HTERT RPE-1 (cell line): ENCODE measurements at regions not wholly inside any gene's neighbourhood (a gene's known extent, or its start where the extent isn't known, plus 50 kb on each side); places are given as distances from the start of the nearest gene placed in this dataset.

Experiments used
- in situ Hi-C: fragments of 300-500 bp; cut with MboI; formaldehyde crosslinking; loops from 4 replicates; pipeline ENCODE4 v1.14.3; 2020; ENCODE audit warnings: low sequenced_read_pairs

- in situ Hi-C loops, result no loop called here
These were observed 163.3 kb upstream of the IL12A start for GRCh38 chr3:159825216-159825854.

- in situ Hi-C loops, result no loop called here
These were observed 160.1 kb upstream of the IL12A start for GRCh38 chr3:159828542-159828943.

GRCh38 chr3:159829056-159829455 lies 159.6 kb upstream of the IL12A start:
- in situ Hi-C loops, result no loop called here

GRCh38 chr3:159829539-159830227 lies 159.0 kb upstream of the IL12A start:
- in situ Hi-C loops, result no loop called here

GRCh38 chr3:159830523-159831154 lies 158.0 kb upstream of the IL12A start:
- in situ Hi-C loops, result no loop called here

- in situ Hi-C loops, result no loop called here
These were observed 157.2 kb upstream of the IL12A start for GRCh38 chr3:159831466-159831865.

GRCh38 chr3:159832024-159832423 lies 156.6 kb upstream of the IL12A start:
- in situ Hi-C loops, result no loop called here

- in situ Hi-C loops, result no loop called here
These were observed 153.5 kb upstream of the IL12A start for GRCh38 chr3:159835126-159835525.

- in situ Hi-C loops, result no loop called here
These were observed 150.9 kb upstream of the IL12A start for GRCh38 chr3:159837725-159838124.

GRCh38 chr3:159838938-159839337 lies 149.7 kb upstream of the IL12A start:
- in situ Hi-C loops, result no loop called here

- in situ Hi-C loops, result no loop called here
These were observed 148.9 kb upstream of the IL12A start, which contains the start of gene SCHIP1 for GRCh38 chr3:159839561-159840379. Gene SCHIP1 (plus strand): TSS chr3:159839861.

GRCh38 chr3:159840703-159841299 lies 147.8 kb upstream of the IL12A start:
- in situ Hi-C loops, result no loop called here

GRCh38 chr3:159841766-159842165 lies 146.9 kb upstream of the IL12A start:
- in situ Hi-C loops, result no loop called here

GRCh38 chr3:159843840-159844730 lies 144.6 kb upstream of the IL12A start:
- in situ Hi-C loops, result no loop called here

GRCh38 chr3:159844801-159845261 lies 143.8 kb upstream of the IL12A start:
- in situ Hi-C loops, result no loop called here

GRCh38 chr3:159845737-159846136 lies 142.9 kb upstream of the IL12A start:
- in situ Hi-C loops, result no loop called here

GRCh38 chr3:159846255-159846654 lies 142.4 kb upstream of the IL12A start:
- in situ Hi-C loops, result no loop called here

- in situ Hi-C loops, result no loop called here
These were observed 140.1 kb upstream of the IL12A start for GRCh38 chr3:159848348-159849118.

- in situ Hi-C loops, result no loop called here
These were observed 138.2 kb upstream of the IL12A start for GRCh38 chr3:159850481-159850880.
